ENCODE measurements at regions not wholly inside any gene's neighbourhood (a gene's known extent, or its start where the extent isn't known, plus 50 kb on each side); places are given as distances from the start of the nearest gene placed in this dataset.

DNA sequence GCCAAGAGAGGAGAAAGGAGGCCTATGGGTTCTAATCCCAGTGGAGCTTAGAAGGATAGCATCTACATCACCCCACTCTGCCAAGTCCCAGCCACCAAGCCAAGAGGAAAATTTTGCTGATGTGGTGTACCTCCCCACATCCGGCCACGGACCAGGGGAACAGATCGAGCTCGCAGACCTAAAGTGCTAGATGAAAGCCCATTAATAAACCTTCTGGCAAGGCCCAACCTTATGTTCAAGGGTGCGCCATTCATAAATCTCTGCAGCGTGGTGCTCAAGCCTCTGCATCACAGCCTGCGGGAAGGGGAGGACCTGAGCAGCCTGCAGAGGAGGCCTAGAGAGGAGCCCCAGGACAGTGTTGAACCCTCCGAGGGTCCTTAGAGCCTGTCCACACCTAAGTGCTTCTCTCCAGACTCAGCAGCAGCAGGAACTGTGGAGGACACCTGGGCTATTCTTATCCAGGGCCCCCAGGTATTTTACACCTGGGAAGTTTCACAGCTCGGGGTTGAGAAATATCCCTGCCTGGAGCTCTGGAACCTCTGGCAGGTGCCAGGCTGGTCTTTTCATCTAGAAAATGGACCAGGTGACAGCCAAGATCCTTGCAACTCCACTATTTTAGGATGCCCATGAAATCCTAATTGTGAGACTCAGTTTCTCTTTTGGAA lies 68.0 kb downstream of the MRPL46 start:
- ChIA-PET POLR2A (no interaction called here), CTCF (no interaction called here)
- no peak for DNase-seq (ENCODE audit: low read depth, low spot score)
- H3K4me3 ChIP-seq (ENCODE audit: low read depth, low read length) = no peak overlapping the region
- no peak for TF ChIP-seq CTCF (IDR thresholded peaks at IDR 0.05; ENCODE audit: insufficient read depth, low read length, missing control alignments)

- H3K4me3 ChIP-seq (ENCODE audit: low read depth, low read length) = no peak overlapping the region
- no peak for TF ChIP-seq CTCF (IDR thresholded peaks at IDR 0.05; ENCODE audit: insufficient read depth, low read length, missing control alignments)
- POLR2A ChIA-PET = no interaction called here
- CTCF ChIA-PET = interaction anchor here (1.1 kb wide), 1 partner anchor 66 kb away, joined by 3 read pairs; no protein-coding TSS in a partner anchor
- DNase-seq (ENCODE audit: low read depth, low spot score) = no peak
Measured at GRCh38 chr15:88398011-88398410, 69.2 kb downstream of the MRPL46 start.

GRCh38 chr15:88397506-88397905 lies 69.7 kb downstream of the MRPL46 start:
- no peak for DNase-seq (ENCODE audit: low read depth, low spot score)
- no peak overlapping the region for H3K4me3 ChIP-seq (ENCODE audit: low read depth, low read length)
- ChIA-PET CTCF (interaction anchor here (1.1 kb wide), 1 partner anchor 66 kb away, joined by 3 read pairs; no protein-coding TSS in a partner anchor), POLR2A (no interaction called here)
- TF ChIP-seq CTCF (IDR thresholded peaks at IDR 0.05; ENCODE audit: insufficient read depth, low read length, missing control alignments) = no peak

DNA sequence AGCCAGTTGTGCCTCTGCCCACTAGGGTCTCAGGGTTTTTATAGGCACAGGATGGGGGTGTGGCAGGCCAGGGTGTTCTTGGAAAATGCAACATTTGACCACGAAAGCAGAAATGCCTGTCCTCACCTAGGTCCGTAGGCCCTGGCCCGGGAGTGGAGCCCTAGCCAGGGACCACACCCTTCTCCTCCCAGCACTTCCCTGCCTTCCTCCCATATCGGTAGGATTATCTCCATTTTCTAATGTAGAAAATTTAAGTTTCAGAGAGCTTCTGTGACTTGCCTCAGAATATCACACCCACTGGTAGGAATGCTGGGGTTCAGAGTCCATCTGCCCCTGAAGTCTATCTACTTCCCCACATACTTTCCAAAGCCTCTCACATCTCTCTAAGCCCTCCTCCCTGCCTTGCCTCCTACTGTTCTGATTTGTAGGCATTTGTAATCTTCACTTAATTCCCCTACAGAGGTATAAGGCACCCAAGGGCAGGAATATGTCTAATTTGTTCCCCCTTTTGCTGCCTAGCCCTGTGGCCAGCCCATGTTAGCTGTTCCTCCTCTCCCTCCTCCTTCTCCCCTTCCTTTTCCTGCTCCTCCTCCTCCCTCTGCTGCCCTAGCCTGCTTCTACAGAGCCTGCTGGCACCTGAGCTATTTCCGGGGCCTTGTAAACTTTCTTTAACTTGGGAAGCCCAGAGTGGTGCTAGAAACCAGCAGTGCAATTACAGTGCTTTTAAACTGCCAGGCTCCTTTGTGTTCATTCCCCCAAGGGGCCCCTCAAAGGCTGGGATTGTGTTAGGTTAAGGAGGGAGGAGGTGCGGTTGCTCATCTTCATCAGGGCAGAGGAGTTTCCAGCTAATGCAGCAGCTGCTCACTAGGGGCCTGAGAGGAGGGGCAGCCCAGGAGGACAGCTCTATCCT lies 71.1 kb downstream of the MRPL46 start:
- no peak for TF ChIP-seq CTCF (IDR thresholded peaks at IDR 0.05; ENCODE audit: insufficient read depth, low read length, missing control alignments)
- H3K4me3 ChIP-seq (ENCODE audit: low read depth, low read length) = no peak overlapping the region
- DNase-seq (ENCODE audit: low read depth, low spot score) = no peak
- CTCF ChIA-PET = interaction anchor here (1.2 to 1.4 kb wide), 2 partner anchors 54 to 149 kb away, joined by 3 to 4 read pairs; no protein-coding TSS in a partner anchor
- POLR2A ChIA-PET = no interaction called here

DNA sequence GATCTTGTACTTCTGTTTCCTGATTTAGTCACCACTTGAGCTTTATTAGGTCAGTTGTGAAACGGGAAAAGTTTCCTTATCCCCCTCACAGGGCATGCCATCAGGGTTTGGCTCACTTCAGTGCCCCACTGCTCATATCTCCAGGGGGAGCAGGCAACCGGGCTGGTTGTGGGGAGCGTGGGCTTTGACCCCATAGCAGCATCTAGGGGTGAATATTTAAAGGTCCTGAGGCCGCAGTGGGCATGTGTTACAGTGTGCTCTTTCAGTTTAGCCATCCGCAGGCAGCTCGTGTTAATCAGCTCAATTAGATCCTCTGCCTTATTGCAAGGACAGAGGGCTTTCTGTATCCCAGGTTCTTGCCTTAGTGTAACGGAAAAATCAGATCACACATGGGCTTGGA lies 71.9 kb downstream of the MRPL46 start:
- no peak for TF ChIP-seq CTCF (IDR thresholded peaks at IDR 0.05; ENCODE audit: insufficient read depth, low read length, missing control alignments)
- H3K4me3 ChIP-seq (ENCODE audit: low read depth, low read length) = no peak overlapping the region
- ChIA-PET CTCF (interaction anchor here (1.2 to 1.4 kb wide), 2 partner anchors 55 to 148 kb away, joined by 3 to 4 read pairs; no protein-coding TSS in a partner anchor), POLR2A (no interaction called here)
- no peak for DNase-seq (ENCODE audit: low read depth, low spot score)

DNA sequence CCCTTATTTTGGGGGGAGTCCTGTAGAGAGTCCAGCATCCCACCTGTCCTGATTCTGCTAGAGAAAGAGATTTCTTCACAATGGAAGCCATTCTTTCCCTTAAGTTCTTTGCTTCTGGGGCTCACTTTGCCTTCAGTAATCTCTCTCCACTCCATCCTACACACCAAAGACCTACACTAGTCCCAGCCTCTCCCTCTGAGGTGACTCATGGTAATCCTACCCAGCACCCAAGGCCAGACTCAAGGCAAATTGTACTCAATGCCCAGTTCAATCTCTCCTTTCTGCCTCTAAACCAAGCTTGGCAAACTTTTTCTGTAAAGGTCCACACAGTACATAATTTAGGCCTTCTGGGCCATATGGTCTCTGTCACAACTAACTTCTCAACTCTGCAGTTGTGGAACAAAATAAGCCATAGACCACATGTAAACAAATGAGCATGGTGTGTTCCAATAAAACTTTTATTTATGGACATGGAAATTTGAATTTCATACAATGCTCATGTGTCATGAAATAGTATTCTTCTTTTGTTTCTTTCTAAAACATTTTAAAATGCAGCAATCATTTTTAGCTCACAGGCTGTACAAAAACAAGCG lies 72.5 kb downstream of the MRPL46 start:
- ChIA-PET CTCF (interaction anchor here (1.2 to 1.4 kb wide), 2 partner anchors 56 to 147 kb away, joined by 3 to 4 read pairs; no protein-coding TSS in a partner anchor), POLR2A (no interaction called here)
- no peak for TF ChIP-seq CTCF (IDR thresholded peaks at IDR 0.05; ENCODE audit: insufficient read depth, low read length, missing control alignments)
- no peak overlapping the region for H3K4me3 ChIP-seq (ENCODE audit: low read depth, low read length)
- no peak for DNase-seq (ENCODE audit: low read depth, low spot score)

Measured in AG04449 (cell line).